ENCODE measurements at regions not wholly inside any gene's neighbourhood (a gene's known extent, or its start where the extent isn't known, plus 50 kb on each side); places are given as distances from the start of the nearest gene placed in this dataset.

DNA sequence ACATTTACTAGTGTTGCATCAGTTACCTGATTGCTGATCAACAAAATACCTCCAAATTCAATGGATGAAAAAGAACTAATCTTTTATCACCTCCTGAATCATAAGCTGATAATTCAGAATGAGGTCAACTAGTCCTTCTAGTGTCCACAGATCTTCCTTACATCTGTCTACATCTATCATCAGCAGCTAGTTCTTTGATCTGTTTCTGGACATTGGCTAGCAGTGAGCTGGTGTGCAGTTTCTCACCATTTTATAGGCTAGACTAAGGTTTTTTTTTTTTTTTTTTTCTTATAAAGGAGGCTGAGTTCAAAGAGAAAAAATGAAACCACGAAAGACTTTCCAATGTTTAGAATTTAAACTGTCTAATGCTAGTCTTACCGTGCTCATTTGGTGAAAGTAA lies 534.3 kb upstream of the ST8SIA4 start:
- Histone ChIP-seq H3K36me3 (ENCODE audit: control insufficient read depth in 2 of 3, insufficient read depth in 3 of 3, low read length in 3 of 3) (no peaks in the 10 kb centered on the region), H3K9me3 (ENCODE audit: control insufficient read depth in 2 of 3, insufficient read depth in 1 of 3, low read length in 3 of 3) (no peaks in the 10 kb centered on the region), H3K27ac (ENCODE audit: low read depth in 2 of 2, low read length in 2 of 2) (no peak overlapping the region), H3K9ac (ENCODE audit: low read length in 3 of 3) (no peak overlapping the region), H3K4me3 (ENCODE audit: low read length in 3 of 3) (no peak overlapping the region), H3K4me1 (ENCODE audit: control insufficient read depth in 2 of 3, insufficient read depth in 2 of 3, low read depth in 1 of 3, low read length in 3 of 3) (no peaks in the 10 kb centered on the region), H3K27me3 (ENCODE audit: control insufficient read depth, insufficient read depth, low read length) (no peaks in the 10 kb centered on the region)
- TF ChIP-seq, protein P1, sequence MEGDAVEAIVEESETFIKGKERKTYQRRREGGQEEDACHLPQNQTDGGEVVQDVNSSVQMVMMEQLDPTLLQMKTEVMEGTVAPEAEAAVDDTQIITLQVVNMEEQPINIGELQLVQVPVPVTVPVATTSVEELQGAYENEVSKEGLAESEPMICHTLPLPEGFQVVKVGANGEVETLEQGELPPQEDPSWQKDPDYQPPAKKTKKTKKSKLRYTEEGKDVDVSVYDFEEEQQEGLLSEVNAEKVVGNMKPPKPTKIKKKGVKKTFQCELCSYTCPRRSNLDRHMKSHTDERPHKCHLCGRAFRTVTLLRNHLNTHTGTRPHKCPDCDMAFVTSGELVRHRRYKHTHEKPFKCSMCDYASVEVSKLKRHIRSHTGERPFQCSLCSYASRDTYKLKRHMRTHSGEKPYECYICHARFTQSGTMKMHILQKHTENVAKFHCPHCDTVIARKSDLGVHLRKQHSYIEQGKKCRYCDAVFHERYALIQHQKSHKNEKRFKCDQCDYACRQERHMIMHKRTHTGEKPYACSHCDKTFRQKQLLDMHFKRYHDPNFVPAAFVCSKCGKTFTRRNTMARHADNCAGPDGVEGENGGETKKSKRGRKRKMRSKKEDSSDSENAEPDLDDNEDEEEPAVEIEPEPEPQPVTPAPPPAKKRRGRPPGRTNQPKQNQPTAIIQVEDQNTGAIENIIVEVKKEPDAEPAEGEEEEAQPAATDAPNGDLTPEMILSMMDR (IDR thresholded peaks at IDR 0.05; ENCODE audit: borderline replicate concordance, extremely low read depth, insufficient read depth) = no peak
- FAIRE-seq (no peak), DNase-seq (no peak)
- intact Hi-C loops (cut with DNase I) = no loop called here

DNA sequence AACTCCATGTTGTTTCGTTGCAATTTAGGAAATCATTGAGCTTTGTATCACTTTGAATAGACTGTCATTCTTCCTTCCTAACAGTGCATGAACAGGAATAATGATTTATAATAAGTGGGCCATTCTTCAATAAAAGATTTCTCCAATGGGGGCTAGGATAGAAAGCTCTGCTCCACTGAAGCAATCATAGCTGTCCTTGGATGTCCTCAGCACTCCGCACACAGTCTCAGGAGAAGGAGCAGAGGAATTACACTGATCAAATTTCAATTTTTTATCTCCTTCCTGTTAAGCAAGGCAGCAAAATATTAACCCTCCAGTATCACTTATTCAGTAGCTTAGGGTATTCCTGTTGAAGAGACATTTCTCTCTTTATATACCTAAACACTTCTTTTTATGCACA lies 532.7 kb upstream of the ST8SIA4 start:
- peak in 2 of 5 donors; percentile 44 for DNase-seq
- no peaks in the 10 kb centered on the region for H3K36me3 ChIP-seq (ENCODE audit: control insufficient read depth in 2 of 3, insufficient read depth in 3 of 3, low read length in 3 of 3)
- no peak overlapping the region for H3K4me3 ChIP-seq (ENCODE audit: low read length in 3 of 3)
- H3K27ac ChIP-seq (ENCODE audit: low read depth in 2 of 2, low read length in 2 of 2) = no peak overlapping the region
- H3K9ac ChIP-seq (ENCODE audit: low read length in 3 of 3) = no peak overlapping the region
- intact Hi-C loops (cut with DNase I) = no loop called here
- TF ChIP-seq, protein P1 (IDR thresholded peaks at IDR 0.05; ENCODE audit: borderline replicate concordance, extremely low read depth, insufficient read depth) = no peak
- no peak for FAIRE-seq
- H3K4me1 ChIP-seq (ENCODE audit: control insufficient read depth in 2 of 3, insufficient read depth in 2 of 3, low read depth in 1 of 3, low read length in 3 of 3) = no peaks in the 10 kb centered on the region
- no peaks in the 10 kb centered on the region for H3K27me3 ChIP-seq (ENCODE audit: control insufficient read depth, insufficient read depth, low read length)
- no peaks in the 10 kb centered on the region for H3K9me3 ChIP-seq (ENCODE audit: control insufficient read depth in 2 of 3, insufficient read depth in 1 of 3, low read length in 3 of 3)

DNA sequence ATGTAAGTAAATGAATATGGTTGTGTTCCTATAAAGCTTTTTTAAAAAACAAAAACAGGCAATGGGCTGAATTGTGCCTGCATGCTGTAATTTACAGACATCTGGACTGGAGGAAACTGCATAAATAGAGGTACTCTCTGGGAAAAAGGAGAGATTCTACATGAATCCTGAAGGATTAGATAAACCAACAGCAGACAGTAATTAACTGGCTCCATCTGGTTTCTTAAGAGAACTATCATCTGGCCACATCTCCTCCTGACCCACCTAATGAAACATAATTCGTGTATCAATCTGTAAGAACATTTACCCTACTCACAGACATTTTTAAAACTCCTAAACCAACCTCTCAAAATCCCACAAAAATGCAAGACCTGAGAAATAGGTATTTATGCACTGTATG lies 528.1 kb upstream of the ST8SIA4 start:
- Histone ChIP-seq H3K36me3 (ENCODE audit: control insufficient read depth in 2 of 3, insufficient read depth in 3 of 3, low read length in 3 of 3) (no peaks in the 10 kb centered on the region), H3K27ac (ENCODE audit: low read depth in 2 of 2, low read length in 2 of 2) (no peak overlapping the region), H3K9ac (ENCODE audit: low read length in 3 of 3) (no peak overlapping the region), H3K4me1 (ENCODE audit: control insufficient read depth in 2 of 3, insufficient read depth in 2 of 3, low read depth in 1 of 3, low read length in 3 of 3) (no peaks in the 10 kb centered on the region), H3K9me3 (ENCODE audit: control insufficient read depth in 2 of 3, insufficient read depth in 1 of 3, low read length in 3 of 3) (no peaks in the 10 kb centered on the region), H3K27me3 (ENCODE audit: control insufficient read depth, insufficient read depth, low read length) (no peaks in the 10 kb centered on the region), H3K4me3 (ENCODE audit: low read length in 3 of 3) (no peak overlapping the region)
- FAIRE-seq (no peak), DNase-seq (no peak)
- TF ChIP-seq, protein P1 (IDR thresholded peaks at IDR 0.05; ENCODE audit: borderline replicate concordance, extremely low read depth, insufficient read depth) = no peak
- intact Hi-C loops (cut with DNase I) = no loop called here

DNA sequence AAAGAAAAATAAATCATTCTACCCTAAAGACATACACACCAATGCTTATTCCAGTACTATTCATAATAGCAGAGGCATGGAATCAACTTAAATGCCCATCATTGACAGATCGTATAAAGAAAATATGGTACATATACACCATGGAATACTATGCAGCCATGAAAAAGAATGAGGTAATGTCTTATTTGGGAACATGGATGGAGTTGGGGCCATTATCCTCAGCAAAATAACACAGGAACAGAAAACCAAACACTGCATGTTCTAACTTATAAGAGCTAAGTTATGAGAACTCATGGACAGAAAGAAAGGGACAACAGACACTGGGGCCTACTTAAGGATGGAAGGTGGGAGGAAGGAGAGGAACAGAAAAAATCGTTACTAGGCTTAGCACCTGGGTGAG lies 527.5 kb upstream of the ST8SIA4 start:
- intact Hi-C loops (cut with DNase I) = no loop called here
- no peak for FAIRE-seq
- H3K9ac ChIP-seq (ENCODE audit: low read length in 3 of 3) = no peak overlapping the region

More for the DNA sequence above, 527.5 kb upstream of the ST8SIA4 start:
- Histone ChIP-seq H3K36me3 (ENCODE audit: control insufficient read depth in 2 of 3, insufficient read depth in 3 of 3, low read length in 3 of 3) (no peaks in the 10 kb centered on the region), H3K4me3 (ENCODE audit: low read length in 3 of 3) (no peak overlapping the region), H3K27me3 (ENCODE audit: control insufficient read depth, insufficient read depth, low read length) (no peaks in the 10 kb centered on the region), H3K27ac (ENCODE audit: low read depth in 2 of 2, low read length in 2 of 2) (no peak overlapping the region), H3K4me1 (ENCODE audit: control insufficient read depth in 2 of 3, insufficient read depth in 2 of 3, low read depth in 1 of 3, low read length in 3 of 3) (no peaks in the 10 kb centered on the region), H3K9me3 (ENCODE audit: control insufficient read depth in 2 of 3, insufficient read depth in 1 of 3, low read length in 3 of 3) (no peaks in the 10 kb centered on the region)
- DNase-seq = no peak
- TF ChIP-seq, protein P1 (IDR thresholded peaks at IDR 0.05; ENCODE audit: borderline replicate concordance, extremely low read depth, insufficient read depth) = no peak
